ENCODE measurements at regions not wholly inside any gene's neighbourhood (a gene's known extent, or its start where the extent isn't known, plus 50 kb on each side); places are given as distances from the start of the nearest gene placed in this dataset.

DNA sequence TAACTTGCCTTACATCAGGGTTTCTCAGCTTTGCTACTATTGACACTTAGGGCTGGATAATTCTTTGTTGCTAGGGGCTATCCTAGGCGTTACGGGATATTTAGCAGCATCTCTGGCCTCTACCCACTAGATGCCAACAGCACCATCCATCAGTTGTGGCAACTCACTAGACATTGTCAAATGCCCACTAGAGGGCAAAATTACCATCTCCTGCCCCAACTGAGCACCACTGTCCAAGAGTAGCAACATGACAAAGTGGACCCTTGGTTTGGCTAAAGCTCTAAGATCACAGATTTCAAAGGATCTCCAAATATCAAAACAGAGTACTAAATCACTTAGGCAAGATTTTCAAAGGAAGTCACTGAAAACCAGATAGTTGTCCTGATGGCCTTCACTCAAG, 251.7 kb upstream of the TBX3 start:
- no peak for TF ChIP-seq TCF12 (IDR thresholded peaks at IDR 0.05)
- TF ChIP-seq, protein P1, sequence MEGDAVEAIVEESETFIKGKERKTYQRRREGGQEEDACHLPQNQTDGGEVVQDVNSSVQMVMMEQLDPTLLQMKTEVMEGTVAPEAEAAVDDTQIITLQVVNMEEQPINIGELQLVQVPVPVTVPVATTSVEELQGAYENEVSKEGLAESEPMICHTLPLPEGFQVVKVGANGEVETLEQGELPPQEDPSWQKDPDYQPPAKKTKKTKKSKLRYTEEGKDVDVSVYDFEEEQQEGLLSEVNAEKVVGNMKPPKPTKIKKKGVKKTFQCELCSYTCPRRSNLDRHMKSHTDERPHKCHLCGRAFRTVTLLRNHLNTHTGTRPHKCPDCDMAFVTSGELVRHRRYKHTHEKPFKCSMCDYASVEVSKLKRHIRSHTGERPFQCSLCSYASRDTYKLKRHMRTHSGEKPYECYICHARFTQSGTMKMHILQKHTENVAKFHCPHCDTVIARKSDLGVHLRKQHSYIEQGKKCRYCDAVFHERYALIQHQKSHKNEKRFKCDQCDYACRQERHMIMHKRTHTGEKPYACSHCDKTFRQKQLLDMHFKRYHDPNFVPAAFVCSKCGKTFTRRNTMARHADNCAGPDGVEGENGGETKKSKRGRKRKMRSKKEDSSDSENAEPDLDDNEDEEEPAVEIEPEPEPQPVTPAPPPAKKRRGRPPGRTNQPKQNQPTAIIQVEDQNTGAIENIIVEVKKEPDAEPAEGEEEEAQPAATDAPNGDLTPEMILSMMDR (IDR thresholded peaks at IDR 0.05): peak; percentile 34
- TF ChIP-seq EP300 (IDR thresholded peaks at IDR 0.05; ENCODE audit: borderline replicate concordance in 1 of 2, low read depth in 1 of 2, low read length in 1 of 2): no peak

All from SK-N-SH (cell line).